T-cell (primary cell): ENCODE measurements at regions not wholly inside any gene's neighbourhood (a gene's known extent, or its start where the extent isn't known, plus 50 kb on each side); places are given as distances from the start of the nearest gene placed in this dataset.

Experiments
- ATAC-seq, 4 experiments: fragments of 200-7000 bp in 3 of 4; fragments of 150-1000 bp in 1 of 4; cut with Tn5 transposase; replicated peaks in 1 of 4; 1 replicate in 3 of 4; 2 replicates in 1 of 4; pipeline ENCODE4 v1.10.0; 2021; ENCODE audit warnings: moderate library complexity in 3 of 4, mild to moderate bottlenecking in 2 of 4, moderate number of reproducible peaks in 1 of 4
- CTCF ChIA-PET, 2 donors: fragments of 300-600 bp; sonication (Branson Sonifier 250); formaldehyde crosslinking; loops; one replicate each; lab custom pipeline; 2022; ENCODE audit warnings: antibody characterized with exemption in 2 of 2; lab: Charles Lee
- POLR2A ChIA-PET, 2 donors: fragments of 300-600 bp; sonication (Branson Sonifier 250); formaldehyde crosslinking; loops; one replicate each; lab custom pipeline; 2022; ENCODE audit warnings: antibody characterized with exemption in 2 of 2; lab: Charles Lee
- DNase-seq, 35 experiments: peaks; one replicate each; pipeline versions ENCODE4 v3.0.0 to v3.0.0-alpha.2; 2013 to 2023
- H3K27ac ChIP-seq: one replicate; pipeline ENCODE4 v1.5.1; 2013; ENCODE audit warnings: low read length
- H3K27me3 ChIP-seq, 2 experiments: replicated peaks in 1 of 2; 1 replicate in 1 of 2; 2 replicates in 1 of 2; pipeline versions ENCODE4 v1.6.1 to v1.7.0; 2013; ENCODE audit warnings: low read length in 1 of 2, mixed read lengths in 1 of 2; ENCODE audit not compliant: control insufficient read depth in 2 of 2, insufficient read depth in 2 of 2; ENCODE audit errors: extremely low read depth in 1 of 2
- H3K36me3 ChIP-seq, 2 donors: 1 replicate in 1 of 2; 2 replicates in 1 of 2; pipeline versions ENCODE4 v1.6.1 to v1.7.0; 2013; ENCODE audit warnings: low read length in 1 of 2; ENCODE audit not compliant: control insufficient read depth in 2 of 2, insufficient read depth in 1 of 2; ENCODE audit errors: extremely low read depth in 1 of 2
- H3K4me1 ChIP-seq, 2 experiments: 1 replicate in 1 of 2; 2 replicates in 1 of 2; pipeline versions ENCODE4 v1.6.1 to v1.7.0; 2013; ENCODE audit warnings: low read length in 2 of 2, mixed read lengths in 1 of 2; ENCODE audit not compliant: insufficient read depth in 2 of 2, control insufficient read depth in 1 of 2; ENCODE audit errors: extremely low read depth in 1 of 2
- H3K4me3 ChIP-seq, 2 donors: 1 replicate in 1 of 2; 2 replicates in 1 of 2; pipeline versions ENCODE4 v1.5.1 to v1.7.0; 2013; ENCODE audit warnings: mild to moderate bottlenecking in 2 of 2, low read length in 1 of 2, moderate library complexity in 1 of 2; ENCODE audit not compliant: control insufficient read depth in 1 of 2; ENCODE audit errors: extremely low read depth in 1 of 2
- H3K9me3 ChIP-seq: 2 replicates; pipeline ENCODE4 v1.7.0; 2013
- H3K27ac Mint-ChIP-seq, 2 donors: one replicate each; pipeline ENCODE4 v1.8.0; 2020 to 2021; ENCODE audit warnings: mild to moderate bottlenecking in 2 of 2, mixed read lengths in 2 of 2
- H3K27me3 Mint-ChIP-seq, 2 donors: one replicate each; pipeline ENCODE4 v1.8.0; 2021 to 2022; ENCODE audit warnings: mixed read lengths in 2 of 2
- H3K36me3 Mint-ChIP-seq: one replicate; pipeline ENCODE4 v1.8.0; 2021; ENCODE audit warnings: mixed read lengths
- H3K4me1 Mint-ChIP-seq, 3 donors: one replicate each; pipeline ENCODE4 v1.8.0; 2020 to 2022; ENCODE audit warnings: mixed read lengths in 3 of 3, mild to moderate bottlenecking in 1 of 3
- H3K4me3 Mint-ChIP-seq, 3 donors: one replicate each; pipeline ENCODE4 v1.8.0; 2020 to 2022; ENCODE audit warnings: mild to moderate bottlenecking in 3 of 3, mixed read lengths in 3 of 3, moderate library complexity in 3 of 3
- H3K9me3 Mint-ChIP-seq, 3 donors: one replicate each; pipeline ENCODE4 v1.8.0; 2020 to 2022; ENCODE audit warnings: mixed read lengths in 3 of 3
- WGBS: methylation state at CpG from one replicate; pipeline ENCODE4 v1.1.5; 2013; ENCODE audit warnings: missing lambda C conversion rate; ENCODE audit not compliant: insufficient coverage; 5-methylcytosine and 5-hydroxymethylcytosine counted together

- POLR2A ChIA-PET, result no interaction called here
- Histone ChIP-seq H3K4me3 (no peak overlapping the region), H3K36me3 (no peaks in the 10 kb centered on the region), H3K4me1 (no peaks in the 10 kb centered on the region), H3K27me3 (no peaks in the 10 kb centered on the region), H3K9me3 (no peaks in the 10 kb centered on the region), H3K27ac (no peak overlapping the region)
- Mint-ChIP-seq H3K27me3 (peaks cover 0 to 3% of the 10 kb centered on the region in 2 donors), H3K27ac (no peak overlapping the region), H3K9me3 (peaks cover 2 to 6% (median 3%) of the 10 kb centered on the region in 3 donors), H3K4me3 (no peak overlapping the region), H3K36me3 (no peaks in the 10 kb centered on the region), H3K4me1 (no peaks in the 10 kb centered on the region)
- CTCF ChIA-PET, result no interaction called here
- no peak for DNase-seq
- 70% methylated on average over 1 of the region's 2 CpGs for WGBS
- ATAC-seq, result no peak
These were observed 444.6 kb downstream of the KIF16B start for GRCh38 chr20:16128538-16129106.

DNA sequence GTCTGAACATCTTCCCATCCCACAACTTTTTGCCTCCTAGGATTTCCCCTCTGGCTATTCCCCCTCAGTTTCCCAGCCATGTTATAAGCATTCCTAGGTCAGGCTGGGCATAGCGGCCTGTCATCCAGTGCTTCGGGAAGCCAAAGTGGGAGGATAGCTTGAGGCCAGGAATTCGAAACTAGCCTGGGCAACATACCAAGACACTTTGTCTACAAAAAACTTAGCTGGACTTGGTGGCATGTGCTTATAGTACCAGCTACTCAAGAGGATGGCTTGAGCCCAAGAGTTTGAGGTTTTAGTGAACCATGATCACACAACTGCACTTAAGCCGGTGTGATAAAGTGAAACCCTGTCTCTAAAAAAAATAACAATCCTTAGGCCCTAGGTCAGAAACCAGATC, 447.4 kb downstream of the KIF16B start:
- Mint-ChIP-seq H3K36me3 (no peaks in the 10 kb centered on the region), H3K4me1 (no peaks in the 10 kb centered on the region), H3K9me3 (peaks cover 0 to 6% (median 2%) of the 10 kb centered on the region in 3 donors), H3K27ac (no peak overlapping the region), H3K4me3 (no peak overlapping the region), H3K27me3 (peaks cover 0 to 3% of the 10 kb centered on the region in 2 donors)
- 100% methylated on average over 1 of the region's 4 CpGs for WGBS
- DNase-seq (no peak), ATAC-seq (no peak)
- H3K4me1 ChIP-seq, result no peaks in the 10 kb centered on the region
- ChIA-PET CTCF (no interaction called here), POLR2A (no interaction called here)
- H3K36me3 ChIP-seq, result no peaks in the 10 kb centered on the region
- no peaks in the 10 kb centered on the region for H3K9me3 ChIP-seq
- H3K4me3 ChIP-seq, result no peak overlapping the region
- H3K27me3 ChIP-seq, result no peaks in the 10 kb centered on the region
- H3K27ac ChIP-seq, result no peak overlapping the region

DNA sequence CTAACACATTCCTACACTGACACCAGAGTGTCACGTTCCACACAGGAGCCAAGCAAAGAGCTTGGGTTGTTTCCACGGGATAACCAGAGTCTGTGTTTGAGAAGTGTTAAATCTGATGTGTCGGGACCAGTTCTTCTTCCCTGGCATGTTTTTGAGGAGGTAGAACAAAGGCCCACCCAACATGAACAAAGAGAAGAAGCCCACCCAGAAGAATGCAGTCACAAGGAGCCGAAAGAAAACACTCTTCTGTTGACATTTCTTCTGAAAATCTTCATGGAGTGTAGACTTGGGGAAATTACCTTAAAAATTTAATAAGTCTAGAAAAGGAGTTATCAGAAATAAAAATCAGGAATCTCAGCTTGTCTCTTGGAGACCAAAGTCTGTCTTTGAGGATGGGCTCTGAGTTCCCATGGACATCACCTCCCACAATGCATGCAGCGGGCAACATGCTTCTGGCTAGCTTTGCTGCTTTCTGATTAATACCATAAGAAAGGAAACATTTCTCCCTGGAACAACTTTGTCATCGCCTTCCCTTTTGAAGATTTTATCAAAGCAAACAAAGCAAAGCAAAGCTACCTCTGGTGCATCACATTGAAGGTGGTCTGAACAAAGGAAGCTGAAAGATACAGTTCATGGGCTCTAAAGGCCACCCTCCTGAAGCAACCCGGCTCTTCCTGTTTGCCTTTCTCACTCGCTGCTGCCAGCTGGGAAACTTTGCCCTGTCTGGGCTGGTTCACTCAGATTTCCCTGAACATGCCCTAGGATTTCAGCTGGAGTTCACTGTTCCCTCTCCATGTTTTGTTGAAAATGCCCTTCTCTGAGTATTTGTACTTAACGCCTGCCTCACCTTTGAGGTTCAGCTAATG, 448.1 kb downstream of the KIF16B start:
- no peak for ATAC-seq
- Mint-ChIP-seq H3K27ac (no peak overlapping the region), H3K4me3 (no peak overlapping the region), H3K27me3 (peaks cover 0 to 3% of the 10 kb centered on the region in 2 donors), H3K9me3 (peaks cover 0 to 9% (median 0%) of the 10 kb centered on the region in 3 donors), H3K4me1 (no peaks in the 10 kb centered on the region), H3K36me3 (no peaks in the 10 kb centered on the region)
- ChIA-PET CTCF (no interaction called here), POLR2A (interaction anchor here in 1 of 2 donors (0.5 kb wide), 1 partner anchor 36 kb away, joined by 4 read pairs; no protein-coding TSS in a partner anchor)
- no peak for DNase-seq
- no peaks in the 10 kb centered on the region for H3K36me3 ChIP-seq
- no peaks in the 10 kb centered on the region for H3K4me1 ChIP-seq
- 95% methylated on average over 5 of the region's 9 CpGs for WGBS
- H3K27me3 ChIP-seq, result no peaks in the 10 kb centered on the region
- no peak overlapping the region for H3K27ac ChIP-seq
- no peak overlapping the region for H3K4me3 ChIP-seq
- H3K9me3 ChIP-seq, result no peaks in the 10 kb centered on the region

- ATAC-seq, result no peak
- no CpG with 5 or more reads among the region's 2 CpGs for WGBS
- Mint-ChIP-seq H3K27ac (no peak overlapping the region), H3K9me3 (peaks cover 0 to 11% (median 0%) of the 10 kb centered on the region in 3 donors), H3K27me3 (peaks cover 0 to 3% of the 10 kb centered on the region in 2 donors), H3K4me1 (no peaks in the 10 kb centered on the region), H3K36me3 (no peaks in the 10 kb centered on the region), H3K4me3 (no peak overlapping the region)
- no peak for DNase-seq
- no peak overlapping the region for H3K4me3 ChIP-seq
- H3K36me3 ChIP-seq, result no peaks in the 10 kb centered on the region
- CTCF ChIA-PET, result no interaction called here
- no peak overlapping the region for H3K27ac ChIP-seq
- no peaks in the 10 kb centered on the region for H3K27me3 ChIP-seq
- H3K4me1 ChIP-seq, result no peaks in the 10 kb centered on the region
- no peaks in the 10 kb centered on the region for H3K9me3 ChIP-seq
- POLR2A ChIA-PET, result interaction anchor here in 1 of 2 donors (0.5 kb wide), 1 partner anchor 36 kb away, joined by 4 read pairs; no protein-coding TSS in a partner anchor
These were observed 448.8 kb downstream of the KIF16B start for GRCh38 chr20:16124491-16124890.

GRCh38 chr20:16123623-16124022, 449.6 kb downstream of the KIF16B start:
- no peaks in the 10 kb centered on the region for H3K9me3 ChIP-seq
- H3K27me3 ChIP-seq, result no peaks in the 10 kb centered on the region
- H3K9me3 Mint-ChIP-seq, result peaks cover 0 to 10% (median 0%) of the 10 kb centered on the region in 3 donors
- ChIA-PET POLR2A (no interaction called here), CTCF (no interaction called here)
- H3K4me1 ChIP-seq, result no peaks in the 10 kb centered on the region
- ATAC-seq, result no peak
- no peak for DNase-seq
- peaks cover 0 to 3% of the 10 kb centered on the region in 2 donors for H3K27me3 Mint-ChIP-seq
- no peak overlapping the region for H3K4me3 ChIP-seq
- no peak overlapping the region for H3K4me3 Mint-ChIP-seq
- no peaks in the 10 kb centered on the region for H3K36me3 Mint-ChIP-seq
- H3K4me1 Mint-ChIP-seq, result no peaks in the 10 kb centered on the region
- H3K27ac Mint-ChIP-seq, result no peak overlapping the region
- no peaks in the 10 kb centered on the region for H3K36me3 ChIP-seq
- H3K27ac ChIP-seq, result no peak overlapping the region

GRCh38 chr20:16119909-16120308, 453.3 kb downstream of the KIF16B start:
- Mint-ChIP-seq H3K27me3 (no peaks in the 10 kb centered on the region), H3K27ac (no peak overlapping the region), H3K4me3 (no peak overlapping the region), H3K36me3 (no peaks in the 10 kb centered on the region), H3K4me1 (no peaks in the 10 kb centered on the region), H3K9me3 (peaks cover 0 to 20% (median 0%) of the 10 kb centered on the region in 3 donors)
- no CpG with 5 or more reads among the region's 3 CpGs for WGBS
- ATAC-seq, result no peak
- DNase-seq, result no peak
- Histone ChIP-seq H3K4me1 (no peaks in the 10 kb centered on the region), H3K4me3 (no peak overlapping the region), H3K36me3 (no peaks in the 10 kb centered on the region), H3K9me3 (no peaks in the 10 kb centered on the region), H3K27ac (no peak overlapping the region), H3K27me3 (no peaks in the 10 kb centered on the region)
- CTCF ChIA-PET, result no interaction called here
- POLR2A ChIA-PET, result no interaction called here
